Kasumi-1 (cell line): ENCODE measurements at regions not wholly inside any gene's neighbourhood (a gene's known extent, or its start where the extent isn't known, plus 50 kb on each side); places are given as distances from the start of the nearest gene placed in this dataset.

Experiments
- DNase-seq, 2 experiments: peaks; one replicate each; lab custom pipeline; 2025; lab: John Stamatoyannopoulos, UW

- no peak for DNase-seq
These were observed 166.0 kb upstream of the COL1A2 start for GRCh38 chr7:94228678-94229077.

GRCh38 chr7:94231305-94231704 lies 163.4 kb upstream of the COL1A2 start:
- DNase-seq: no peak

GRCh38 chr7:94236960-94237359 lies 157.7 kb upstream of the COL1A2 start:
- no peak for DNase-seq

- no peak for DNase-seq
These were observed 157.3 kb upstream of the COL1A2 start for GRCh38 chr7:94237417-94237816.

GRCh38 chr7:94239661-94240234 lies 154.9 kb upstream of the COL1A2 start:
- DNase-seq: no peak

GRCh38 chr7:94240902-94241301 lies 153.8 kb upstream of the COL1A2 start:
- DNase-seq: no peak

- DNase-seq: no peak
These were observed 153.2 kb upstream of the COL1A2 start for GRCh38 chr7:94241402-94241925.

GRCh38 chr7:94243066-94243711 lies 151.5 kb upstream of the COL1A2 start:
- DNase-seq: no peak

GRCh38 chr7:94244760-94245159 lies 149.9 kb upstream of the COL1A2 start:
- no peak for DNase-seq

GRCh38 chr7:94245500-94245899 lies 149.2 kb upstream of the COL1A2 start:
- DNase-seq: no peak

- DNase-seq: no peak
These were observed 146.7 kb upstream of the COL1A2 start for GRCh38 chr7:94247970-94248369.

- no peak for DNase-seq
These were observed 145.1 kb upstream of the COL1A2 start for GRCh38 chr7:94249631-94250030.

GRCh38 chr7:94250124-94250523 lies 144.6 kb upstream of the COL1A2 start:
- DNase-seq: no peak

GRCh38 chr7:94250987-94251386 lies 143.7 kb upstream of the COL1A2 start:
- no peak for DNase-seq

- no peak for DNase-seq
These were observed 142.6 kb upstream of the COL1A2 start for GRCh38 chr7:94252124-94252523.

- DNase-seq: no peak
These were observed 141.7 kb upstream of the COL1A2 start for GRCh38 chr7:94252971-94253370.

GRCh38 chr7:94253686-94254085 lies 141.0 kb upstream of the COL1A2 start:
- no peak for DNase-seq

- no peak for DNase-seq
These were observed 136.0 kb upstream of the COL1A2 start for GRCh38 chr7:94258418-94259300.

- no peak for DNase-seq
These were observed 133.6 kb upstream of the COL1A2 start for GRCh38 chr7:94261067-94261466.

- DNase-seq: no peak
These were observed 129.9 kb upstream of the COL1A2 start for GRCh38 chr7:94264756-94265155.

- DNase-seq: no peak
These were observed 129.2 kb upstream of the COL1A2 start for GRCh38 chr7:94265456-94265855.

GRCh38 chr7:94266238-94266644 lies 128.5 kb upstream of the COL1A2 start:
- DNase-seq: no peak

GRCh38 chr7:94270772-94271171 lies 123.9 kb upstream of the COL1A2 start:
- DNase-seq: no peak
